HG02763 (cell line): ENCODE measurements at regions not wholly inside any gene's neighbourhood (a gene's known extent, or its start where the extent isn't known, plus 50 kb on each side); places are given as distances from the start of the nearest gene placed in this dataset.
"Not testable (repeated sequence)": the region's sequence is repeated elsewhere in the genome, so short reads cannot be mapped to it uniquely, and the experiment has no call there.

Experiments
- ATAC-seq: cut with Tn5 transposase; IDR thresholded peaks from one replicate; pipeline ENCODE4 v1.9.1; 2021; ENCODE audit warnings: mild to moderate bottlenecking, moderate library complexity; ENCODE audit not compliant: unreplicated experiment

DNA sequence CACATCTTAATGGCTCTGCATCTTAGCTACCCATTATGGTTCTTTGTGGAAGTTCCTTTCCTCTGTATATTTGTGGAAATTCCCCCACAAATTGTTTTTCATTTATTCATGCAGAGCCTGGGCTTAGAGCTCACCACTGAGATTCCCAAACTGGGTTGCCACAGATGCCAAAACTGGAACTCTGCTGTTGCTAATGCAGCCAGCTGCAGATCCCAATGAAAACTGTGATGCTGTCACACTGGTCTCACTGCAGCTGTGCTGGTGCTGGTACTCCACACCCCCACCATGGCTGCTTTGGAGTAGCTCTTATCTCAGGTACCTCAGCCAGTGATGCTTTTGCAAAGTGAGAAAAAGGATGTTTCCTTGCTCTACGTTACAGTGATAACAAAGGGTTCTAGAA, 87.7 kb downstream of the DCK start:
- no peak for ATAC-seq

GRCh38 chr4:71093745-71094144, 100.3 kb downstream of the DCK start:
- ATAC-seq = no peak

DNA sequence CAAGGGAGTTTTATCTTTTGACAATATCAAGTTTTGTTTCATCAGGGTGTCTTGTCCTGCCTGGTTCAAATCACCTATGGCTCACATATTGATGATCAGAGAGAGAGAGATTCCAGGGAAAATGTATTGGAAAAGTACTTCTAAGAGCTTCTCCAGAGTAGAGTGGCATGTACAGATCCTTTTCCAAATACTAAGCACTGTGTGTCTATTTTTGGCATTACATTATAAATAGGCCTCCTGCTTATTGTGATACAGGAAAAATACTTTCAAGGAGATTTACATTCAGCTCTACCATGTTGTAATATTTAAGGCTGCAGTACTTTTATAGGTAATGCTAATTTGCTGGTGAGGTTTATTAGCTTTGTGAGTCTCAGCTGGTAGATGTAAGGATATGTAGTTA, 100.8 kb downstream of the DCK start:
- no peak for ATAC-seq

DNA sequence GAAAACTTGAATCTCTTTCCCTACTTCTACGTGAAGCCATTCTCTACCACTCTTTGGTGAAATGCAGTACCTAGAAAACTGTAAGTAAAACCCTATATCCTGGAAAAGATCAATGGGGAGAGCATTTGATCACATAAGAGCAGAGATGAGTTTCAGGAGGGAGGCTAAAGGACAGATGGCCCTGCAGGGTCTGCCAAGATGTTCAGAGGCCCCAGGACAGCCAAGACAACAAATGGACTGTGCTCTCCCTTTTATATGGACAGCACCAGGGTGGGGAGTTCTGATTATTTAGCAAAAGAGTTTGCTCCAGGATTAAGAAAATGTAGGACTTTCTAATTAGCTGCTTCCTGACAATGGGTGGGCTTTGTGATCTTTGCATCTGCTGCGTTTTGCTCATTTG, 101.7 kb downstream of the DCK start:
- ATAC-seq = no peak

DNA sequence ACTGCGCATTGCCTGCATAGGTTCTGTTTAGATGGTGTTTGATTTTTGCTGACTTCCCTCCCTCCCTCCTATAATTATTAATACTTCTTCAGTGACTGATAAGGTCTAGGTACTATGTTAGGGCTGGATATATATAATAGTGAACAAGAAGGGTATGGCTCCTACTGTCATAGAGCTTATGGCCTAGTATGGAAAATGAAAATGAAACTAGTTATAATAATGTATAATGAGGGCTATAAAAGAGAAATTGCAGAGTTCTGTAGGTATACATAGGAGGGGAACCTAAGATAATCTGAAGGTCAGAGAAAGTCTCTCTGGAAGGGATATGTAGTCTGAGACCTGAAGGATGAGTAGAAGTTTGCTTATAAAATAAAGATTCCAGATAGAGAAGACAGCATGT, 102.1 kb downstream of the DCK start:
- no peak for ATAC-seq

- ATAC-seq = no peak
Measured at GRCh38 chr4:71107726-71108125, 114.3 kb downstream of the DCK start.

GRCh38 chr4:71110499-71110898, 117.0 kb downstream of the DCK start:
- ATAC-seq = no peak

DNA sequence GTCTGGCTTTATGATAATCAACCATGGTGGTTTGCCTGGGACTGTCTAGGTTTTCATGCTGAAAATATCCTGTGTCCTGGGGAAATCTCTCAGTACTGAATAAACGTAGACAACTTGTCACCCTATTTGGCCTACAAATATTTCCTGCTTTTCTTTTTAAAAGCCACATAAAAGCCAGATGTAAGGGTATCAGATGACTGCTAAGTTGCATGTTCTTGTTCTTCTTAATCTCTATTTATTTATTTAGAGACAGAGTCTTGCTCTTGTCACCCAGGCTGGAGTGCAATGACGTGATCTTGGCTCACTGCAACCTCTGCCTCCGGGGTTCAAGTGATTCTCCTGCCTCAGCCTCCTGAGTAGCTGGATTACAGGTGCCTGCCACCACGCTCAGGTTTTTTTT, 117.7 kb downstream of the DCK start:
- not testable (repeated sequence) for ATAC-seq

GRCh38 chr4:71113294-71113693, 119.8 kb downstream of the DCK start:
- ATAC-seq = no peak

GRCh38 chr4:71120831-71121524, 127.5 kb downstream of the DCK start:
- ATAC-seq = no peak

GRCh38 chr4:71123951-71124350, 130.5 kb downstream of the DCK start:
- ATAC-seq = no peak

DNA sequence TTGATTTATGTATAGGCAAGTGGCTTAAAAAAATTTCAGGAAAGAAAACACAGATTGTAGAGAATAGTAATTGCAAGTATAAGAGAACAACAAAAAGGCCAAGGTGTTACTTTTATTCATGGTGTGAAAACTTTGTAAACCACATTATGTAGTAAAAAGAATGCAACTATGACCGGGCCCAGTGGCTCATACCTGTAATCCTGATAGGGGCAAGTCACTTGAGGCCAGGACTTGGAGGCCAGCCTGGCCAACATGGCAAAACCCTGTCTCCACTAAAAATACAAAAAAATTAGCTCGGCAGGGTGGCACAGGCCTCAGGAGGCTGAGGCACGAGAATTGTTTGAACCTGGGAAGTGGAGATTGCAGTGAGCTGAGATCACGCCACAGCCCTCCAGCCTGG, 131.7 kb downstream of the DCK start:
- ATAC-seq = no peak

GRCh38 chr4:71126719-71127118, 133.3 kb downstream of the DCK start:
- no peak for ATAC-seq

DNA sequence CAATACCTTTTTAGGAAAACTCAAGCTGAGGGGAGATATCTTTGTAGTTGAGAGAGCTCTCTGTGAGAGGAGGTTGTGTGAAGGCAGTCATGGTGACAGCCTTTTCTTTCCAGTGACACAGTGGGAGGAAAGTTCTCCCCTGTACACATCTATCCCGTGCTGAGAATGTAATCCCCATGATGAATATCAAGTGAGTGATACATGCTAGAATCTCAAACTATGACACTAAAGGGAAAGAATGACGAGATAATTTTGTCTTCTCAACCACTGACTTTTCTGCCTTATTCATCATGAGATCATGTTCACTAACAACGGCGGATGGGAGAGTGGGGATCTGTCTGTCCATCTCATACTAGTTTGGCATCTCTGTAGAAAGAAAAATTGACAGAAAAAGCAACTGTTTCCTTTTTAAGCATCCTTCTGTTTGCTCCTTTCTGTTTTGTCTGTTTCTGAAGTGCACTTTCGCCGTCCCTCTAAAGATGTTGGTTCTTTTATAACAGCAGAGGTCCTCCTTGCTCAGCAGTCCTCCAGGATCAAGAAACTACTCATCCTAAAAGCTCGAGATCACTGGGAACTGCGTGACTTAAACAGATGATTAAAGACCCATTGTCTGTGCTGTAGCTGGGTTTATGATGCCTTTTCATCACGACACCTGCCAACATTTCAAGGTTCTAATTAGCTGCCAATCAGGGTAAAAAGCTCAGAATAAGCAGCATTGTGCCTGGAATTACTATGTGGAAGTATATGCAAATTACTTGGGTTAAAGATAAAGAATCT, 137.6 kb downstream of the DCK start:
- ATAC-seq = no peak

DNA sequence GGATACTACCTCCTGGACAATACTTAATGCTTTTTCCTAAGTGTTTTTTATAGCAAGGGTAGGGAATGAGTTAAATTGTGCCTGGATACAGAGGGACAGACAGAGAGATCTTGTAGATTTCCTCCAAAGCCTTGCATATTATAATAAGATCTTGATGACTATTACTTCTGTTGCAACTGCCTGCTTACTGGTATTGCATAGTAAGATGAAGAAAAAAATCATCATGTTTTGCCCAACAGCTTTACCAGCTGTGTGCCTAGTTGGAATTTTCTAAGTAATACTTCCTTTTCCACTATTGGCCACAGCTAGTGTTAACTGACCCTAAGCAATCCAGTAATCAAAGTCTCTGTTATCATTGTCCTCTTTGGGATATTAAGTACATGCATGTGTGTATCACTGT, 139.0 kb downstream of the DCK start:
- no peak for ATAC-seq

GRCh38 chr4:71133491-71133890, 140.0 kb downstream of the DCK start:
- no peak for ATAC-seq

GRCh38 chr4:71136071-71136470, 142.6 kb downstream of the DCK start:
- no peak for ATAC-seq

- no peak for ATAC-seq
Measured at GRCh38 chr4:71138007-71138615, 144.7 kb downstream of the DCK start.

GRCh38 chr4:71140563-71140962, 147.1 kb downstream of the DCK start:
- no peak for ATAC-seq

GRCh38 chr4:71141125-71141524, 147.7 kb downstream of the DCK start:
- no peak for ATAC-seq

DNA sequence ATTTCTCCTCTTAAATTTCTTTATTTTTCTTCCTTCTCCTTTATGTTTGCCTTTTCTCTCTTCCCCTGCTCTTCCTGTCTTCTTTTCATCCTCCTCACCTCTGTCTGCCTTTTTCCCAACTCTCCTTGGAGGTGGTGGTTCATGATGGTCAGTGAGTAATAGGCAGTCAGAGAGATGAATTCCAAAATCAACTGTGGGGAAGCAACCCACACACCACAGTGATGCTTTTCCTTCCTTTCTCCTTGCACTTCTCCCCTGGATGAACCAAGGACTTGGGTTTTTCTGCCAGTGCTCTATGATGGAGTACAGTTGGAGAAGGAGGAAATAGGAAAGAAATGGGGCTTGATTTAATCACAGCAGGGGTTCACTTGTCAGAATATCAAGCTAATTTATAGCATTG, 153.8 kb downstream of the DCK start:
- no peak for ATAC-seq

GRCh38 chr4:71148545-71148944, 155.1 kb downstream of the DCK start:
- ATAC-seq = no peak
